Endothelial cell of umbilical vein (primary cell): ENCODE measurements at regions not wholly inside any gene's neighbourhood (a gene's known extent, or its start where the extent isn't known, plus 50 kb on each side); places are given as distances from the start of the nearest gene placed in this dataset.

Source experiments
- BruUV-seq: library from RNA; stranded (reverse); fragments of 400-500 nt; replicated peaks from 2 replicates; lab custom pipeline; 2021; lab: Mats Ljungman, UMichigan
- CTCF ChIA-PET: fragments of 300-600, 350-600 bp; sonication (Branson Sonifier 250); formaldehyde crosslinking; loops from one replicate; lab custom pipeline; 2021; ENCODE audit warnings: antibody characterized with exemption, inconsistent platforms; lab: Charles Lee
- POLR2A ChIA-PET: fragments of 300-600, 350-600 bp; sonication (Branson Sonifier 250); formaldehyde crosslinking; loops from one replicate; lab custom pipeline; 2021; ENCODE audit warnings: antibody characterized with exemption, inconsistent platforms; lab: Charles Lee
- DNase-seq: peaks from one replicate; pipeline ENCODE4 v3.0.0-alpha.2; 2011; ENCODE audit warnings: low read depth, low spot score
- FAIRE-seq: peaks from 2 replicates; lab custom pipeline; 2011; peaks lifted over from hg19 to GRCh38; lab: Jason Lieb, UNC
- H2AFZ ChIP-seq: 2 replicates; pipeline ENCODE4 v1.6.0; 2012; ENCODE audit warnings: low read depth, low read length, control low read depth, inconsistent platforms
- H3K27ac ChIP-seq: 2 replicates; pipeline ENCODE4 v1.5.1; 2011; ENCODE audit warnings: low read depth, mild to moderate bottlenecking, control low read depth, low read length, moderate library complexity; ENCODE audit not compliant: insufficient read depth
- H3K27me3 ChIP-seq, 2 experiments: 2 replicates each; pipeline versions ENCODE4 v1.6.0 to v1.6.1; 2011; ENCODE audit warnings: low read length in 2 of 2, mixed read lengths in 1 of 2; ENCODE audit not compliant: control insufficient read depth in 2 of 2, insufficient read depth in 2 of 2
- H3K36me3 ChIP-seq, 2 experiments: 2 replicates in 1 of 2; 3 replicates in 1 of 2; pipeline ENCODE4 v1.5.1; 2011; ENCODE audit warnings: low read length in 2 of 2, mild to moderate bottlenecking in 1 of 2, moderate library complexity in 1 of 2; ENCODE audit not compliant: control insufficient read depth in 2 of 2, insufficient read depth in 2 of 2; ENCODE audit errors: extremely low read depth in 1 of 2
- H3K4me1 ChIP-seq: 3 replicates; pipeline ENCODE4 v1.5.1; 2011; ENCODE audit warnings: mild to moderate bottlenecking, low read length; ENCODE audit not compliant: control insufficient read depth, insufficient read depth; ENCODE audit errors: extremely low read depth
- H3K4me2 ChIP-seq: 2 replicates; pipeline ENCODE4 v1.6.1; 2011; ENCODE audit warnings: low read length, control low read depth, mixed read lengths; ENCODE audit not compliant: insufficient read depth
- H3K4me3 ChIP-seq, 3 experiments: fragments of 200-600 bp in 1 of 3; sonication (generic), shearing (Covaris generic) in 1 of 3; replicated peaks in 1 of 3; 2 replicates each; pipeline ENCODE4 v1.5.1; 2011 to 2016; ENCODE audit warnings: control low read depth in 3 of 3, low read length in 3 of 3, mild to moderate bottlenecking in 2 of 3, inconsistent platforms in 1 of 3, low read depth in 1 of 3, moderate library complexity in 1 of 3; ENCODE audit not compliant: insufficient read depth in 1 of 3
- H3K79me2 ChIP-seq: 2 replicates; pipeline ENCODE4 v1.6.0; 2012; ENCODE audit warnings: low read length, inconsistent platforms; ENCODE audit not compliant: control insufficient read depth, insufficient read depth
- H3K9ac ChIP-seq: replicated peaks from 2 replicates; pipeline ENCODE3; 2011; ENCODE audit warnings: low read length, control low read depth; ENCODE audit not compliant: insufficient read depth; ENCODE audit errors: extremely low read depth
- H3K9me1 ChIP-seq: replicated peaks from 3 replicates; pipeline ENCODE4 v1.6.0; 2011; ENCODE audit warnings: mild to moderate bottlenecking, low read length; ENCODE audit not compliant: control insufficient read depth, insufficient read depth; ENCODE audit errors: extremely low read depth
- H3K9me3 ChIP-seq: replicated peaks from 2 replicates; pipeline ENCODE4 v1.5.1; 2012; ENCODE audit warnings: low read length, inconsistent platforms; ENCODE audit not compliant: control insufficient read depth, insufficient read depth
- H4K20me1 ChIP-seq: replicated peaks from 2 replicates; pipeline ENCODE3; 2011; ENCODE audit warnings: mild to moderate bottlenecking, low read length; ENCODE audit not compliant: control insufficient read depth, insufficient read depth; ENCODE audit errors: extremely low read depth
- CTCF ChIP-seq, 2 donors: IDR thresholded peaks; 1 replicate in 1 of 2; 2 replicates in 1 of 2; pipeline ENCODE4 v1.5.1; 2011; ENCODE audit warnings: low read length in 2 of 2, mild to moderate bottlenecking in 2 of 2, moderate library complexity in 2 of 2, control low read depth in 1 of 2, inconsistent platforms in 1 of 2, low read depth in 1 of 2; ENCODE audit not compliant: insufficient read depth in 1 of 2; ENCODE audit errors: extremely low read depth in 1 of 2
- EZH2 ChIP-seq: IDR thresholded peaks from 2 replicates; pipeline ENCODE4 v1.6.1; 2012; ENCODE audit warnings: borderline replicate concordance, low read depth, mild to moderate bottlenecking, moderate library complexity, low read length, inconsistent platforms; ENCODE audit not compliant: severe bottlenecking
- FOS ChIP-seq: IDR thresholded peaks from 2 replicates; pipeline ENCODE4 v1.6.1; 2011; ENCODE audit warnings: mild to moderate bottlenecking, low read length, moderate library complexity, borderline replicate concordance; ENCODE audit not compliant: insufficient read depth
- GATA2 ChIP-seq: IDR thresholded peaks from 2 replicates; pipeline ENCODE4 v1.7.0; 2011; ENCODE audit warnings: low read depth, mild to moderate bottlenecking, moderate library complexity, mixed read lengths, low read length; ENCODE audit not compliant: insufficient read length, insufficient read depth
- JUN ChIP-seq: IDR thresholded peaks from 2 replicates; pipeline ENCODE4 v1.6.1; 2011; ENCODE audit warnings: borderline replicate concordance, low read depth; ENCODE audit not compliant: insufficient read length, insufficient read depth
- MAX ChIP-seq: IDR thresholded peaks from 2 replicates; pipeline ENCODE4 v1.6.1; 2011; ENCODE audit not compliant: insufficient read depth, insufficient read length
- MYC ChIP-seq: IDR thresholded peaks from one replicate; pipeline ENCODE4 v1.6.1; 2011; ENCODE audit warnings: mild to moderate bottlenecking, low read depth, low read length
- POLR2A ChIP-seq: IDR thresholded peaks from 2 replicates; pipeline ENCODE4 v1.6.1; 2012; ENCODE audit warnings: low read depth, mild to moderate bottlenecking, control low read depth, low read length
- POLR2AphosphoS5 ChIP-seq: IDR thresholded peaks from 2 replicates; pipeline ENCODE4 v1.6.1; 2012; ENCODE audit warnings: low read depth, mild to moderate bottlenecking, control low read depth, low read length, moderate library complexity; ENCODE audit not compliant: insufficient read depth
- dilution Hi-C: fragments of 300-500 bp; cut with MboI; formaldehyde crosslinking; loops from one replicate; pipeline ENCODE4 v1.15.0; 2019; ENCODE audit warnings: low sequenced_read_pairs; ENCODE audit not compliant: extremely low pct_ligation_motif_present
- intact Hi-C: fragments of 100-400 bp; cut with micrococcal nuclease; formaldehyde crosslinking; loops from one replicate; pipeline ENCODE4 v1.10.0; 2022

GRCh38 chr1:184237588-184237987 lies 149.2 kb upstream of the C1orf21 start:
- CTCF ChIA-PET: interaction anchor here (0.8 to 3.4 kb wide), 6 partner anchors 13 to 426 kb away, joined by 3 to 14 read pairs (median 4); no protein-coding TSS in a partner anchor
- intact Hi-C loops: no loop called here

More at GRCh38 chr1:184237588-184237987, 149.2 kb upstream of the C1orf21 start:
- BruUV-seq: no TSS peak
- H3K4me3 ChIP-seq: no peak overlapping the region
- H2AFZ ChIP-seq: no peak overlapping the region
- no peak for DNase-seq
- TF ChIP-seq POLR2A (no peak), POLR2AphosphoS5 (no peak), MAX (no peak), MYC (no peak), CTCF (IDR thresholded peaks at IDR 0.05; ENCODE audit: extremely low read depth in 1 of 2, insufficient read depth in 1 of 2, low read depth in 1 of 2, low read length in 2 of 2) (no peak), FOS (no peak), GATA2 (no peak), EZH2 (no peak), JUN (no peak)
- H3K27ac ChIP-seq: no peak overlapping the region
- no peak overlapping the region for H3K9ac ChIP-seq
- no peaks in the 10 kb centered on the region for H3K9me3 ChIP-seq
- no peak for FAIRE-seq
- POLR2A ChIA-PET: no interaction called here
- no peaks in the 10 kb centered on the region for H4K20me1 ChIP-seq
- dilution Hi-C loops: no loop called here
- no peak overlapping the region for H3K4me2 ChIP-seq
- H3K27me3 ChIP-seq: peaks cover 13 to 25% of the 10 kb centered on the region in 2 experiments
- H3K36me3 ChIP-seq: no peaks in the 10 kb centered on the region
- H3K9me1 ChIP-seq: no peaks in the 10 kb centered on the region
- H3K79me2 ChIP-seq: no peaks in the 10 kb centered on the region
- H3K4me1 ChIP-seq: peaks cover 4% of the 10 kb centered on the region
